Spleen (tissue), 11 donors: ENCODE measurements at regions not wholly inside any gene's neighbourhood (a gene's known extent, or its start where the extent isn't known, plus 50 kb on each side); places are given as distances from the start of the nearest gene placed in this dataset.

Experiments used
- DNase-seq: peaks from one replicate; pipeline ENCODE4 v3.0.0-alpha.2; 2020
- H3K27ac ChIP-seq, 8 donors: fragments of 200-600 bp; sonication (generic) in 7 of 8; 1 replicate in 4 of 8; 2 replicates in 4 of 8; pipeline versions ENCODE4 v1.5.0 to v1.8.0; 2016 to 2021; ENCODE audit warnings: inconsistent platforms in 4 of 8, mild to moderate bottlenecking in 4 of 8, moderate library complexity in 1 of 8
- H3K27me3 ChIP-seq, 7 donors: fragments of 200-600 bp; sonication (generic) in 6 of 7; replicated peaks in 1 of 7; 1 replicate in 4 of 7; 2 replicates in 3 of 7; pipeline versions ENCODE4 v1.5.0 to v1.8.0; 2016 to 2021; ENCODE audit warnings: inconsistent platforms in 3 of 7, mild to moderate bottlenecking in 1 of 7
- H3K36me3 ChIP-seq, 6 donors: fragments of 200-600 bp; sonication (generic) in 5 of 6; 1 replicate in 4 of 6; 2 replicates in 2 of 6; pipeline versions ENCODE4 v1.5.0 to v1.8.0; 2016 to 2021; ENCODE audit warnings: inconsistent platforms in 2 of 6
- H3K4me1 ChIP-seq, 6 donors: fragments of 200-600 bp; sonication (generic) in 5 of 6; 1 replicate in 3 of 6; 2 replicates in 3 of 6; pipeline versions ENCODE4 v1.5.0 to v1.8.0; 2016 to 2021; ENCODE audit warnings: inconsistent platforms in 3 of 6
- H3K4me3 ChIP-seq, 8 donors: fragments of 200-600 bp; sonication (generic) in 7 of 8; 1 replicate in 4 of 8; 2 replicates in 4 of 8; pipeline versions ENCODE4 v1.5.0 to v1.8.0; 2016 to 2021; ENCODE audit warnings: inconsistent platforms in 4 of 8, mild to moderate bottlenecking in 4 of 8, moderate library complexity in 2 of 8
- H3K9me3 ChIP-seq, 8 donors: fragments of 200-600 bp; sonication (generic) in 7 of 8; 1 replicate in 4 of 8; 2 replicates in 4 of 8; pipeline versions ENCODE4 v1.5.0 to v1.8.0; 2016 to 2021; ENCODE audit warnings: inconsistent platforms in 4 of 8
- POLR2A ChIP-seq, 3 donors: fragments of 450-650 bp; IDR thresholded peaks; one replicate each; pipeline ENCODE4 v1.5.1; 2017; ENCODE audit warnings: antibody characterized with exemption in 3 of 3, mild to moderate bottlenecking in 1 of 3
- POLR2AphosphoS5 ChIP-seq, 3 donors: sonication (generic); formaldehyde crosslinking; IDR thresholded peaks; one replicate each; pipeline ENCODE4 v1.5.1; 2017; ENCODE audit warnings: antibody characterized with exemption in 3 of 3
- WGBS, 5 donors: extraction: QIAGEN DNeasy Blood & Tissue Kit in 3 of 5; methylation state at CpG; one replicate each; pipeline versions ENCODE4 v1.1.5 to v1.1.7; 2013 to 2018; 5-methylcytosine and 5-hydroxymethylcytosine counted together
- intact Hi-C: fragments of 100-400 bp; cut with DNase I; formaldehyde crosslinking; loops from one replicate; pipeline ENCODE4 v1.15.0; 2023; ENCODE audit warnings: low total_unique reads
- TF ChIP-seq, protein P1 (sequence below), 11 experiments: fragments of 200-600 bp in 7 of 11; fragments of 450-650 bp in 4 of 11; sonication (generic) in 4 of 11; IDR thresholded peaks in 8 of 11; conservative IDR thresholded peaks in 3 of 11; 1 replicate in 7 of 11; 2 replicates in 4 of 11; pipeline versions ENCODE4 v1.4.0 to v1.8.0; 2016 to 2021; ENCODE audit warnings: antibody characterized with exemption in 11 of 11, inconsistent platforms in 4 of 11, mild to moderate bottlenecking in 1 of 11
- donor health status: healthy with polysubstance abuse.
- donor health status: DM: no; HTN: no; CAD: no; lungs with moderate emphysema.
- donor health status: DM: no; HTN: no; CAD: no.
- donor health status: Bipolar disorder and iron deficiency.
- donor health status: healthy.
- donor health status: DM: no; HTN: no; CAD: no.
- donor health status: DM: yes; HTN: yes; CAD: no.

DNA sequence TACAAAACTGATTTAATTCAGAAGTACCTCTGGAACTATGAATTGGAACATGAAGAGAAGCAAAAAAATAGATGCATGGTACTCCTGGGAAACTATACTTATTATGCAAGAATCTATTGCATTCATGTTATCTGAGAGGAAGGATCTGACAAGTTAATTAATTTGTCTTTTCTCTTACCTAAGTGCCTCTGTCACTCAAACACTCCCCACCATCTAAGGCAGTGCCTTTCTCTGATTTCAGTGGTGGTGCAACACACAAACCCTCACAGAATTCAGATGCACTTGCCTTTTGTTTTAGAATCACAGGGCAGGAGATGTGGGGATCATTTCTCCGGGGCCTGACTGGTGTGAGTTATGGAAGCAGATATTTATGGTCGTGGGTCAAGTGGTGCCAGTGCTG, 52.5 kb upstream of the C9orf72 start:
- no peak for DNase-seq
- H3K27me3 ChIP-seq: no peaks in the 10 kb centered on the region
- 52 to 72% (median 53%) methylated on average over 2 of the region's 2 CpGs for WGBS, 5 donors
- TF ChIP-seq POLR2AphosphoS5 (IDR thresholded peaks at IDR 0.05): no peak
- TF ChIP-seq POLR2A (IDR thresholded peaks at IDR 0.05): no peak
- TF ChIP-seq, protein P1, sequence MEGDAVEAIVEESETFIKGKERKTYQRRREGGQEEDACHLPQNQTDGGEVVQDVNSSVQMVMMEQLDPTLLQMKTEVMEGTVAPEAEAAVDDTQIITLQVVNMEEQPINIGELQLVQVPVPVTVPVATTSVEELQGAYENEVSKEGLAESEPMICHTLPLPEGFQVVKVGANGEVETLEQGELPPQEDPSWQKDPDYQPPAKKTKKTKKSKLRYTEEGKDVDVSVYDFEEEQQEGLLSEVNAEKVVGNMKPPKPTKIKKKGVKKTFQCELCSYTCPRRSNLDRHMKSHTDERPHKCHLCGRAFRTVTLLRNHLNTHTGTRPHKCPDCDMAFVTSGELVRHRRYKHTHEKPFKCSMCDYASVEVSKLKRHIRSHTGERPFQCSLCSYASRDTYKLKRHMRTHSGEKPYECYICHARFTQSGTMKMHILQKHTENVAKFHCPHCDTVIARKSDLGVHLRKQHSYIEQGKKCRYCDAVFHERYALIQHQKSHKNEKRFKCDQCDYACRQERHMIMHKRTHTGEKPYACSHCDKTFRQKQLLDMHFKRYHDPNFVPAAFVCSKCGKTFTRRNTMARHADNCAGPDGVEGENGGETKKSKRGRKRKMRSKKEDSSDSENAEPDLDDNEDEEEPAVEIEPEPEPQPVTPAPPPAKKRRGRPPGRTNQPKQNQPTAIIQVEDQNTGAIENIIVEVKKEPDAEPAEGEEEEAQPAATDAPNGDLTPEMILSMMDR (IDR thresholded peaks at IDR 0.05 in 8 of 11, conservative IDR thresholded peaks at IDR 0.05 in 3 of 11): no peak
- intact Hi-C loops: no loop called here
- H3K36me3 ChIP-seq: no peaks in the 10 kb centered on the region
- H3K27ac ChIP-seq: no peak overlapping the region
- no peak overlapping the region for H3K4me3 ChIP-seq
- H3K4me1 ChIP-seq: peaks cover 0 to 9% (median 0%) of the 10 kb centered on the region in 6 donors
- H3K9me3 ChIP-seq: no peaks in the 10 kb centered on the region

DNA sequence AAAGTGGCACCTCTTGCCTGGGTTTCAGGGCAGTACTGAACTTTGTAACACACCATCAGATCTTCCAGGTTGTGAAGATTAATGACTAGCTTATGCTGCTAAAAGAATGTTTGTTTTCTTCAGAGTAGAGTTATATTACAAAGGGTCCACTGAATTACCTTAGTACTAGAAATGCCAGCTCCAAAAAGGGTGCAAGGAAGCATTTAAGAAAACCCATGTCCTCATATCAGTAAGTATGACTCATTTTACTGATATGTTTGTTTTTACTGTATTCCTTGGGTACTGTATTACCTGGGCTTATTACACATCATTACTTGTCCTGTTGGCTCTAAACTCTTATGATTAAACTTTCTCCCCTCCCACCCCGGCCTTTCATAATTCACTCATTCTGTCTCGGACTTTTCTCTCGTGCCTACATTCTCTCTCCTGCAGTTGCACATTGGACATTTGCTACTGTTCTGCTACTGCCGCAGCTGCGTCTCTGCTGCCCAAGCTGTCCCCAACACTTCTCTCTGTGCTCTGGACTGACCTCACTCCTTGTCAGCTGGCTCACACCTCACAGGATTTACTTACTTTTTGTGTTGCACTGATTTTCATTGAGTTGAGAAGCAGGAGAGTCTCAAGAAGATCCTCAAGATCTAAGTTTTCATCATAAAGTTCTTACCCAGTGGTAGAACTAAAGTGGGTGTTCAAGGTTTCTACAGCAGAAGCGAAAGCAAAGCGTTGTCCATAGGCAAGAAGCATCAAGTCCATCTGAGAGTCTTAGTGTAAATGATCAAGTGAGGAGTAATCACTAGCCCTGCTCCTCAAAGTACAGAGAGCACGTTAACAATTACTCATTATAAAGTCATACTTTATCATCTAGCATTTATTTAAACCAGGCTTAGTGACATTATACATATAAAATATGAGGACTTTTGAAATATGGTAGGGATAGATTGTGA, 53.2 kb upstream of the C9orf72 start:
- Histone ChIP-seq H3K27me3 (no peaks in the 10 kb centered on the region), H3K4me3 (no peak overlapping the region), H3K27ac (no peak overlapping the region), H3K4me1 (peaks cover 0 to 9% (median 0%) of the 10 kb centered on the region in 6 donors), H3K36me3 (no peaks in the 10 kb centered on the region), H3K9me3 (no peaks in the 10 kb centered on the region)
- intact Hi-C loops: no loop called here
- DNase-seq: no peak
- TF ChIP-seq POLR2AphosphoS5 (IDR thresholded peaks at IDR 0.05): no peak
- TF ChIP-seq, protein P1 (IDR thresholded peaks at IDR 0.05 in 8 of 11, conservative IDR thresholded peaks at IDR 0.05 in 3 of 11): no peak
- no peak for TF ChIP-seq POLR2A (IDR thresholded peaks at IDR 0.05)
- WGBS, 5 donors: 85 to 93% (median 86%) methylated on average over 8 of the region's 8 CpGs

DNA sequence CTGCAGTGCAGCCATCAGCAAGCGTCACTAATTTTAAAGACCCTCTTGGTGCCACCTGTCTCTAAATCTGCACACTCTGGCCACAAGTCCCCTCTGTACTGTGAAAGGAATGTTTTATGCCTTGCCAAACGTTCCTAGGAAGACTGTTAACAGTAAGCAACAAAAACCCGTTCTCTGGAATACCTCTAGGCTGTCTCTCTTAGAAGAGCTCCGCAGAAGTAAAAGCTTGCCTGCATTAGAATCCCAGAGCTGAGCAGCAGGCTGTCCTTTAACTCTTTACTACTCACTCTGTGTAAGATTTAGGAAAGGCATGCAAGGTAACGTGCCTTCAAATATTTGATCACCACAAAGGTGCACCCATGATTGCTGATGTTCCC, 53.9 kb upstream of the C9orf72 start:
- peaks cover 0 to 9% (median 0%) of the 10 kb centered on the region in 6 donors for H3K4me1 ChIP-seq
- H3K36me3 ChIP-seq: no peaks in the 10 kb centered on the region
- DNase-seq: no peak
- H3K27me3 ChIP-seq: no peaks in the 10 kb centered on the region
- 57 to 77% (median 63%) methylated on average over 5 of the region's 5 CpGs for WGBS, 5 donors
- no peak overlapping the region for H3K4me3 ChIP-seq
- H3K27ac ChIP-seq: no peak overlapping the region
- intact Hi-C loops: no loop called here
- H3K9me3 ChIP-seq: no peaks in the 10 kb centered on the region
- no peak for TF ChIP-seq POLR2AphosphoS5 (IDR thresholded peaks at IDR 0.05)
- TF ChIP-seq, protein P1 (IDR thresholded peaks at IDR 0.05 in 8 of 11, conservative IDR thresholded peaks at IDR 0.05 in 3 of 11): no peak
- TF ChIP-seq POLR2A (IDR thresholded peaks at IDR 0.05): no peak

DNA sequence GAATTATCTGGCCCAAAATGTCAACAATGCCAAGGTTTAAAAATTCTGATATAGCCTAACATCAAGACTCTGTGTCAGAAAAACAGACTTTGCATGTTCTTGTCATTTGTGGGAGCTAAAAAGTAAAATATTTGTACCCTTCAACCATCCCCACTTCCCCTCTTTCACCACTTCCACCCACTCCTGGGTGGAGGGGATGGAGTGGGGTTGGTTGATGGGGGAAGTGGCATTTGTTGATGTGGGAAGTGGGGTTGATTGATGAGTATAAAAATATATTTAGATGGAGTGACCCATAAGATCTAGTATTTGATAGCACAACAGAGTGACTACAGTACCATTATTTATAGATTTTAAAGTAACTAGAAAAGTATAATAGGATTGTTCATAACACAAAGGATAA, 55.0 kb upstream of the C9orf72 start:
- Histone ChIP-seq H3K27me3 (no peaks in the 10 kb centered on the region), H3K36me3 (no peaks in the 10 kb centered on the region), H3K9me3 (no peaks in the 10 kb centered on the region), H3K4me3 (no peak overlapping the region), H3K4me1 (no peaks in the 10 kb centered on the region), H3K27ac (no peak overlapping the region)
- intact Hi-C loops: no loop called here
- DNase-seq: no peak
- TF ChIP-seq POLR2A (IDR thresholded peaks at IDR 0.05) (no peak), POLR2AphosphoS5 (IDR thresholded peaks at IDR 0.05) (no peak)
- TF ChIP-seq, protein P1 (IDR thresholded peaks at IDR 0.05 in 8 of 11, conservative IDR thresholded peaks at IDR 0.05 in 3 of 11): no peak
